BJ (cell line): ENCODE measurements at regions not wholly inside any gene's neighbourhood (a gene's known extent, or its start where the extent isn't known, plus 50 kb on each side); places are given as distances from the start of the nearest gene placed in this dataset.

Experiments
- CTCF ChIA-PET: fragments of 350-600 bp; formaldehyde crosslinking; extraction: SDS; loops from one replicate; lab custom pipeline; 2021; ENCODE audit warnings: antibody characterized with exemption, inconsistent platforms; lab: Yijun Ruan, JAX
- POLR2A ChIA-PET: fragments of 300-600 bp; sonication (Branson Sonifier 250); formaldehyde crosslinking; extraction: SDS; loops from one replicate; lab custom pipeline; 2021; ENCODE audit warnings: antibody characterized with exemption; lab: Charles Lee
- DNase-seq: peaks from one replicate; pipeline ENCODE4 v3.0.0-alpha.2; 2011; ENCODE audit warnings: low read depth
- H3K27me3 ChIP-seq: 2 replicates; pipeline ENCODE4 v1.6.0; 2011; ENCODE audit warnings: low read length; ENCODE audit not compliant: control insufficient read depth, insufficient read depth
- H3K36me3 ChIP-seq: 2 replicates; pipeline ENCODE4 v1.5.1; 2011; ENCODE audit warnings: low read length; ENCODE audit not compliant: control insufficient read depth, insufficient read depth
- H3K4me3 ChIP-seq: 2 replicates; pipeline ENCODE4 v1.5.1; 2011; ENCODE audit warnings: low read depth, mild to moderate bottlenecking, control low read depth, low read length
- CTCF ChIP-seq: IDR thresholded peaks from 2 replicates; pipeline ENCODE4 v1.5.1; 2011; ENCODE audit warnings: low read depth, mild to moderate bottlenecking, control low read depth, inconsistent platforms, low read length, moderate library complexity; ENCODE audit not compliant: insufficient read depth

GRCh38 chr22:44581096-44581435 is 83.0 kb upstream of the RTL6 start:
- no peak for TF ChIP-seq CTCF
- no peak for DNase-seq
- POLR2A ChIA-PET: no interaction called here
- CTCF ChIA-PET: no interaction called here
- Histone ChIP-seq H3K4me3 (no peak overlapping the region), H3K36me3 (no peaks in the 10 kb centered on the region), H3K27me3 (peaks cover 4% of the 10 kb centered on the region)

- Histone ChIP-seq H3K36me3 (no peaks in the 10 kb centered on the region), H3K4me3 (no peak overlapping the region), H3K27me3 (peaks cover 4% of the 10 kb centered on the region)
- no peak for DNase-seq
- TF ChIP-seq CTCF: no peak
- POLR2A ChIA-PET: no interaction called here
- CTCF ChIA-PET: no interaction called here
Observed at GRCh38 chr22:44580176-44581095, 82.4 kb upstream of the RTL6 start.

- ChIA-PET CTCF (interaction anchor here (0.9 to 2.8 kb wide), 5 partner anchors 8 to 497 kb away, joined by 3 to 17 read pairs (median 4); no protein-coding TSS in a partner anchor), POLR2A (no interaction called here)
- peaks cover 6% of the 10 kb centered on the region for H3K27me3 ChIP-seq
- no peak for DNase-seq
- TF ChIP-seq CTCF: no peak
- H3K36me3 ChIP-seq: no peaks in the 10 kb centered on the region
- H3K4me3 ChIP-seq: no peak overlapping the region
Observed at GRCh38 chr22:44578516-44579230, 80.6 kb upstream of the RTL6 start.

- DNase-seq: no peak
- ChIA-PET POLR2A (no interaction called here), CTCF (interaction anchor here (0.9 to 2.8 kb wide), 5 partner anchors 9 to 497 kb away, joined by 3 to 17 read pairs (median 4); no protein-coding TSS in a partner anchor)
- no peak overlapping the region for H3K4me3 ChIP-seq
- no peak for TF ChIP-seq CTCF
- H3K27me3 ChIP-seq: peaks cover 6% of the 10 kb centered on the region
- no peaks in the 10 kb centered on the region for H3K36me3 ChIP-seq
Observed at GRCh38 chr22:44578110-44578457, 80.1 kb upstream of the RTL6 start.
